ENCODE measurements at regions not wholly inside any gene's neighbourhood (a gene's known extent, or its start where the extent isn't known, plus 50 kb on each side); places are given as distances from the start of the nearest gene placed in this dataset.
A peak's percentile ranks its signal among the peaks of the same experiment; 100 is the strongest.

DNA sequence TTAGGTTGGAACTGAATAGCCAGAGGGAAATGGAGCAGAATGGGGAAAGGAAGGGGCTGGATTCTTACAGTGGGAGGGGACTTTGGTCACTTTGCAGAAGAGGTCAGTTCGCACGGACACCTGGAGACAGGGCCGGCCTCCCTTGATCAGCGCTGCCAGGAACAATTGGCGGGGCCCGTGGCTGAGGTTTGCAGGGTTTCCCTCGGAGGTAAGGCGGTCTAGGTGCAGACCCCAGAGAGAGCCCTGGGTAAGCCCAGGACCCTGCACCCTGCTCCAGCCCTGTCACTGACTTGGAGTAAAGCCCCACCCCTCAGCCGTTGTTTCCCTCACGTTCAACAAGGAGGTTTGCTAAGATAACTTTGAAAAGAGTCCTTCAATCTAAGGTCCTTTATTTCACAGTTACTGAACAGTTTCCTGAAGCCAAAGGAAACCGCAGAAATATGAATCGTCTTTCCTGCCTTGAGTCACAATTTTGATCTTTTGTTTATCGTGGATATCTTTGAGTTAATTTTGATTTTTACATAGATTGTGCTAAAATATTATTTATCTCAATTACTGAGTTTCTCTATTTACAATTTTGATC is 231.4 kb upstream of the RTL1 start:
- intact Hi-C loops (cut with DNase I; ENCODE audit: low total_unique reads) = no loop called here
- DNase-seq (ENCODE audit: low spot score in 2 of 2) = no peak
- H3K4me3 ChIP-seq (ENCODE audit: low read depth, poor library complexity, severe bottlenecking) = no peak overlapping the region
- WGBS, 2 donors = 61 to 68% methylated on average over 13 of the region's 13 CpGs
- TF ChIP-seq, protein P1, sequence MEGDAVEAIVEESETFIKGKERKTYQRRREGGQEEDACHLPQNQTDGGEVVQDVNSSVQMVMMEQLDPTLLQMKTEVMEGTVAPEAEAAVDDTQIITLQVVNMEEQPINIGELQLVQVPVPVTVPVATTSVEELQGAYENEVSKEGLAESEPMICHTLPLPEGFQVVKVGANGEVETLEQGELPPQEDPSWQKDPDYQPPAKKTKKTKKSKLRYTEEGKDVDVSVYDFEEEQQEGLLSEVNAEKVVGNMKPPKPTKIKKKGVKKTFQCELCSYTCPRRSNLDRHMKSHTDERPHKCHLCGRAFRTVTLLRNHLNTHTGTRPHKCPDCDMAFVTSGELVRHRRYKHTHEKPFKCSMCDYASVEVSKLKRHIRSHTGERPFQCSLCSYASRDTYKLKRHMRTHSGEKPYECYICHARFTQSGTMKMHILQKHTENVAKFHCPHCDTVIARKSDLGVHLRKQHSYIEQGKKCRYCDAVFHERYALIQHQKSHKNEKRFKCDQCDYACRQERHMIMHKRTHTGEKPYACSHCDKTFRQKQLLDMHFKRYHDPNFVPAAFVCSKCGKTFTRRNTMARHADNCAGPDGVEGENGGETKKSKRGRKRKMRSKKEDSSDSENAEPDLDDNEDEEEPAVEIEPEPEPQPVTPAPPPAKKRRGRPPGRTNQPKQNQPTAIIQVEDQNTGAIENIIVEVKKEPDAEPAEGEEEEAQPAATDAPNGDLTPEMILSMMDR (IDR thresholded peaks at IDR 0.05) = no peak
- TF ChIP-seq POLR2A (IDR thresholded peaks at IDR 0.05) = no peak

DNA sequence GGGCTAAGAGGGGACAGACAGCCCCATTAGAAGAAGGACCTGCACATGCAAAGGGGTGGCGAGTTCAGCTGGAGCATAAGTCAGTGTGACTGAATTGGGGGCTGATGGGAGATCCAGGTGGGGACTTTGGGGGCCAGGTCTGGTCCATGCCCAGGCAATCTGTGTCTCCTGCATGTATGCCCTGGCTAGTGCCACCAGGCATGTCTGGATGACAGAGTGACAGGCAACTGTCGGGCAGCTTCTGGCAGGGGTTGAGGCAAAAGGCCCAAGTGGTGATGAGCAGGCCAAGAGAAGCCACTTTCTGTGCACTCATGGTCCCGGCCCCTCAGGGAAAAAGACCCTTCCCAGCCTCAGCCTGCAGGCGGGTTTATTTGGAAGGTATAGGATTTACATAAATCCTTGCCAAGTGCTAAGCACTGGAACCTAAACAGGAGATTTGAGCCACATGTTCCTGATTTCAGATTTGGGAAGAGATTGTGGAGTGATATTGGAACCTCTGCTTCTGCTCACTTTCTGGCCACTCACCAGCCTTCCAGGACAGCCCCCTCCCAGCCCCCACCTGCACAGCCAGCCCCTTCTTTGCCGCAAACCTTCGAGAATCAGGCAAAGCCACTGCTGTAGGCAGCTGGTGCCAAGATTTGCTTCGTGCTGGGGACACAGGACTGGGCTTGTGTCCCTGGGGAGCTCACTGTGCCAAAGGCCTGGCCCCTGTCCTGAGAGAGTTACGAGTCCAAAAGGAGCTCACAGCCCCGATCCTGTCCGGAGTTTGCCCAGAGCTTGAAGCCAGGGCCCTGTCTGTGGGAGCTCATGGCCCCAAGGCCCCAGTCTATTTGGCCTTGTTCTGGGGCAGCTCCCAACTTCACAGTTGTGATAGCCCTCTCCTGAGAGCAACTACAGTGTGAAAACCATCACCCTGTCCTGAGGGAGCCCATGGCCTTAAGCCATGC is 232.5 kb upstream of the RTL1 start:
- no peak for TF ChIP-seq POLR2A (IDR thresholded peaks at IDR 0.05)
- TF ChIP-seq, protein P1 (IDR thresholded peaks at IDR 0.05) = no peak
- WGBS, 2 donors = 66 to 84% methylated on average over 10 of the region's 10 CpGs
- peak in 1 of 2 donors; percentile 81 for DNase-seq (ENCODE audit: low spot score in 2 of 2)
- H3K4me3 ChIP-seq (ENCODE audit: low read depth, poor library complexity, severe bottlenecking) = no peak overlapping the region
- intact Hi-C loops (cut with DNase I; ENCODE audit: low total_unique reads) = no loop called here

DNA sequence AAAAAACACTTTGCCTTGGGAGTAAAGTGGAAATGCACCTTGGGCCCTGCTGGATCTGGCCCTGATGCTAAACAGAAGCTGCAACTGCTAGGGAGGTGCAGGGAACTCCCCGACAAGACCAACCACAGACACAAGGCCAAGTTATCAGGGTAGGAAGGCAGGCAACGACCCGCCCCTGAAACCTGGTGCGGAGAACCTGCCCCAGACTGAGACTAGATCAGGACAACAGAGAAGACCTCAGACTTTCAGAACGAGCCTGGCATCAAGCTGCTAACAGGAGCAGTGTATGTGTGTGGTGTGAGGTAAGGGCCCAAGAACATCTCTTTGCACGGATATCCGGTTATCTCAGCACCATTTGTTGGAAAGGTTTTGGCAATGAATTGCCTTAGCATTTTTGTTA is 233.7 kb upstream of the RTL1 start:
- no peak overlapping the region for H3K4me3 ChIP-seq (ENCODE audit: low read depth, poor library complexity, severe bottlenecking)
- intact Hi-C loops (cut with DNase I; ENCODE audit: low total_unique reads) = no loop called here
- DNase-seq (ENCODE audit: low spot score in 2 of 2) = no peak
- WGBS, 2 donors = 87 to 89% methylated on average over 7 of the region's 7 CpGs
- TF ChIP-seq, protein P1 (IDR thresholded peaks at IDR 0.05) = no peak
- no peak for TF ChIP-seq POLR2A (IDR thresholded peaks at IDR 0.05)

DNA sequence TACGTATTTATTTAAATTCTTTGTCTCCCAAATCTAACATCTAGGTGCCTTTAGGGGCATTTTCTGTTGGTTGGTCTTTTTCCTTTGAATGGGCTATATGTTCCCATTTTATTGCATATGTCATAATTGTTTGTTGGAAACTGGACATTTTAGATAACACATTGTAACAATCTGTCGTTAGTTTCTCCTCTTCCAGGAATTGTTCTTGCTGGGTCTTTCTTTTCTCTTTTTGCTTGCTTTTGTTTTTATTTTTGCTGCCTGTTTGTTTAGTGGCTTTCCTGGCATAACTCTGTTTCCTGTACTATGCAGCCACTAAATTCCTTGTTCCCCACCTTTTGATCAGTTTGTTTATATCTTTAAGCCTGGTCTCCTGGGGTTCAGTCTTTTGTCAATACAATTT is 244.3 kb upstream of the RTL1 start:
- H3K4me3 ChIP-seq (ENCODE audit: low read depth, poor library complexity, severe bottlenecking) = no peak overlapping the region
- TF ChIP-seq, protein P1 (IDR thresholded peaks at IDR 0.05) = no peak
- no peak for TF ChIP-seq POLR2A (IDR thresholded peaks at IDR 0.05)
- DNase-seq (ENCODE audit: low spot score in 2 of 2) = no peak
- 76 to 84% methylated on average over 2 of the region's 2 CpGs for WGBS, 2 donors
- intact Hi-C loops (cut with DNase I; ENCODE audit: low total_unique reads) = no loop called here

DNA sequence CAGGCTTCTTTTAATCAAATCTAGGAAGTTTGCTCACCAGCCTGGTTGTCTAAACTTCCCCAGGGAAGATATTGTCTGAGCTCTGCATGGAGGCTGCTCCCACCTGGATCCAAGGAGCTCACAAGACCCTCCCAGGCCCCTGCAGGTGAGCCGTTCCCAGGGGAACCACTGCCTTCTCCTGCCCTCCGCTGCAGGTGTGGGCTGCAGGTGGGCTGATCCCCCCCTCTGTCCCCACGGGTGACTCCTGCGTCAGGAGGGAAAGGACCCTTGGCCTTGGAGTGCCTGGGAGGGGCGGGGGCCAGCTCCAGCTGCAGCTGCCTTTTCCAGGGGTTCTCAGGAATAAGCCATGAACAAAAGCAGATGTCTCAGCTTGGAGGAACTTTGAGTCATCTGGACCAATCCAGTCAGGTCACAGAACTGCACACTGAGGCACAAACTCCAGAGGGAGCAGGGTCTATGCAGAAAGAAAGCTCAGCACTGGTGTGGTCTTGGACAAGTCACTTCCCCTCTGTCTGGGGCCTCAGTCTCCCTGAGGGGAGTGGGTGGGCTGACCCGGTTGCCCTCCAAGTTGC is 246.6 kb upstream of the RTL1 start:
- no peak for DNase-seq (ENCODE audit: low spot score in 2 of 2)
- WGBS, 2 donors = 45 to 49% methylated on average over 5 to 6 of the region's 6 CpGs
- intact Hi-C loops (cut with DNase I; ENCODE audit: low total_unique reads) = no loop called here
- TF ChIP-seq, protein P1 (IDR thresholded peaks at IDR 0.05) = no peak
- no peak for TF ChIP-seq POLR2A (IDR thresholded peaks at IDR 0.05)
- no peak overlapping the region for H3K4me3 ChIP-seq (ENCODE audit: low read depth, poor library complexity, severe bottlenecking)
